ENCODE measurements at regions not wholly inside any gene's neighbourhood (a gene's known extent, or its start where the extent isn't known, plus 50 kb on each side); places are given as distances from the start of the nearest gene placed in this dataset.
"Not testable (repeated sequence)": the region's sequence is repeated elsewhere in the genome, so short reads cannot be mapped to it uniquely, and the experiment has no call there.

- H3K36me3 Mint-ChIP-seq (ENCODE audit: low read depth), result peaks cover 6% of the 10 kb centered on the region
- H3K4me1 Mint-ChIP-seq (ENCODE audit: low read depth), result no peaks in the 10 kb centered on the region
- CTCF ChIA-PET, result no interaction called here
- intact Hi-C loops (cut with micrococcal nuclease), result no loop called here
- H3K27ac Mint-ChIP-seq, result no peak overlapping the region
- H3K27me3 Mint-ChIP-seq (ENCODE audit: low read depth), result peaks cover 11% of the 10 kb centered on the region
- H3K9me3 Mint-ChIP-seq, result peaks cover 4% of the 10 kb centered on the region
- no peak for DNase-seq
- no peak overlapping the region for H3K4me3 Mint-ChIP-seq
Measured at GRCh38 chr1:60959701-60960100, 122.7 kb upstream of the NFIA start.

DNA sequence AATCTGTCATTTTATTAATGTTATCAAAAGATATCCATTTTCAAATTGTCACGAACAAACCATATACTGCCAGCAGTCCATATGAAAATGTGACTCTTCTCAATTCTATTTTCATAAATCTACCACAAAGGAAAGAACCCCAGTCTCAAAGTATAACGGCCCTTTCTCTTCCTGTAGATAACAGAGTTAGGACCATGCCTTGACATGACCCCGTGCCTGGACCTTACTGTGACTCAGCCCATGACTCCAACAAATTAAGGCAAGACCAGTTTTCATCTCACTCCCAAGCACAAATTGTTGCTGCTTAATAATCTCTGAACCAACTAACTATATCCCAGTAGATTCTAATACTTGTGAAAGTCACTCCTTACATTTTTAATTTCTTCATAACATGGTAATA is 124.4 kb upstream of the NFIA start:
- no peaks in the 10 kb centered on the region for H3K4me1 Mint-ChIP-seq (ENCODE audit: low read depth)
- peaks cover 11% of the 10 kb centered on the region for H3K27me3 Mint-ChIP-seq (ENCODE audit: low read depth)
- H3K4me3 Mint-ChIP-seq, result no peak overlapping the region
- H3K36me3 Mint-ChIP-seq (ENCODE audit: low read depth), result no peaks in the 10 kb centered on the region
- H3K9me3 Mint-ChIP-seq, result no peaks in the 10 kb centered on the region
- CTCF ChIA-PET, result no interaction called here
- intact Hi-C loops (cut with micrococcal nuclease), result no loop called here
- DNase-seq, result no peak
- H3K27ac Mint-ChIP-seq, result no peak overlapping the region

- Mint-ChIP-seq H3K27me3 (ENCODE audit: low read depth) (peaks cover 11% of the 10 kb centered on the region), H3K9me3 (no peaks in the 10 kb centered on the region), H3K4me3 (no peak overlapping the region), H3K4me1 (ENCODE audit: low read depth) (no peaks in the 10 kb centered on the region), H3K27ac (no peak overlapping the region), H3K36me3 (ENCODE audit: low read depth) (no peaks in the 10 kb centered on the region)
- intact Hi-C loops (cut with micrococcal nuclease), result no loop called here
- DNase-seq, result no peak
- CTCF ChIA-PET, result no interaction called here
Measured at GRCh38 chr1:60956520-60956919, 125.8 kb upstream of the NFIA start.

DNA sequence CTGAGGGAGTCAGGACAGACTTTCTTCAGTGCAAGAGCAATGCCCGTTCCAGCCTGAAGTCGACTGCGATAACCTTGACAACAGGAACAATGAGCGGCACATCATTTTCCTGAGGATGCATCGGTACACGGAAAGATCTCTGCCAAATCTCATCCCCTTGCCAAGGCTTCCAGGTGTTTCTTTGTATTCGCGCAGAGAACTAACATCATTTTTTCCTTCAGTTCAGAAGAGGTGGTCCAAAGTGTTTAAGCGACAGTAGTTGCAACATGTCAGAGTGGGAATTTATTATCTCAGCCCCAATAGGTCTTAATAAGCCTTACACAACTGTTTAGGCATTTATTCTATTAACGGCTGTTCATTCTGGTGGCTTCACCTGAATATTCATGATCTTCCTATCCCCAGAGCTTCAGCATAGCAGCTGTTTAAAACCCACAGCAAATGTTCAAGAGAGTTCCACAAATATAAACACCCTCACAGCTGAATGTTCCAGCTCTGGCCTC is 129.7 kb upstream of the NFIA start:
- CTCF ChIA-PET, result no interaction called here
- H3K36me3 Mint-ChIP-seq (ENCODE audit: low read depth), result no peaks in the 10 kb centered on the region
- H3K4me3 Mint-ChIP-seq, result no peak overlapping the region
- no peak for DNase-seq
- intact Hi-C loops (cut with micrococcal nuclease), result no loop called here
- H3K27me3 Mint-ChIP-seq (ENCODE audit: low read depth), result peaks cover 18% of the 10 kb centered on the region
- H3K9me3 Mint-ChIP-seq, result no peaks in the 10 kb centered on the region
- H3K4me1 Mint-ChIP-seq (ENCODE audit: low read depth), result no peaks in the 10 kb centered on the region
- no peak overlapping the region for H3K27ac Mint-ChIP-seq

- Mint-ChIP-seq H3K4me1 (ENCODE audit: low read depth) (no peaks in the 10 kb centered on the region), H3K36me3 (ENCODE audit: low read depth) (no peaks in the 10 kb centered on the region), H3K4me3 (no peak overlapping the region), H3K27me3 (ENCODE audit: low read depth) (peaks cover 16% of the 10 kb centered on the region), H3K27ac (no peak overlapping the region), H3K9me3 (no peaks in the 10 kb centered on the region)
- CTCF ChIA-PET, result no interaction called here
- intact Hi-C loops (cut with micrococcal nuclease), result no loop called here
- DNase-seq, result no peak
Measured at GRCh38 chr1:60950224-60951063, 131.9 kb upstream of the NFIA start.

GRCh38 chr1:60949826-60950197 is 132.5 kb upstream of the NFIA start:
- Mint-ChIP-seq H3K27ac (no peak overlapping the region), H3K36me3 (ENCODE audit: low read depth) (no peaks in the 10 kb centered on the region), H3K4me1 (ENCODE audit: low read depth) (no peaks in the 10 kb centered on the region), H3K27me3 (ENCODE audit: low read depth) (peaks cover 16% of the 10 kb centered on the region), H3K9me3 (no peaks in the 10 kb centered on the region), H3K4me3 (no peak overlapping the region)
- CTCF ChIA-PET, result no interaction called here
- DNase-seq, result no peak
- intact Hi-C loops (cut with micrococcal nuclease), result no loop called here

DNA sequence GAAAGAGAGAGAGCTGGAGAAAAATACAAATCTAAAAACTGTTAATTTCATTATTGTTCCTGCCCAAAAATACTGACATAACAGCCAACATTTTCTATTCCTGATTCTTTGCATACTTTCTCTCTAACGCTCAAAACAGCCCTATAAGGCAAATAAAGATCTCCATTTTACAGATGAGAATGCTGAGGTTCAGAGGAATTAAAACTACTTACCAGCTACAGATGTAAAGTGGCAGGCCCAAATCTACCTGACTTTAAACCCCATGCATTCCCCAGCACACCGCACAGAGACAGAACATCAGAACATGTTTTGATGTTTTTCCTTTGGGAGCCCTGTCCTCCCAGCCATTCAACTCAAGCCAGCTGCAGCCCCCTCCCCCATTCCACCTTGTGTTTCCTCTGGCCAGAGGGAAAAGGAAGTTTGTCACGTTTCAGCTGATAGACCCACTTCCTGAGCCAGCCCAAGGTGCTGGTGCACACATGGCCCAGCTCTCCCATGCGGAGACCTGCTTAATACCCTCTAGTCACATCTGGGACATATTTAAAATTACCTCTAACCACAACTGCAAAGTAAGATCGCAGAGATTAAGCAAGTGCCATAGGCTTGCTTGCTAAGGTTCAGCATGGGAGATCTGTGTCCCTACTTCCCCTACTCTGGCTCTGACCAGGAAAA is 133.1 kb upstream of the NFIA start:
- no peak for DNase-seq
- H3K27ac Mint-ChIP-seq, result no peak overlapping the region
- CTCF ChIA-PET, result interaction anchor here (0.6 kb wide), 1 partner anchor 863 kb away, joined by 3 read pairs; no protein-coding TSS in a partner anchor
- peaks cover 14% of the 10 kb centered on the region for H3K27me3 Mint-ChIP-seq (ENCODE audit: low read depth)
- intact Hi-C loops (cut with micrococcal nuclease), result no loop called here
- H3K4me3 Mint-ChIP-seq, result no peak overlapping the region
- H3K4me1 Mint-ChIP-seq (ENCODE audit: low read depth), result no peaks in the 10 kb centered on the region
- H3K36me3 Mint-ChIP-seq (ENCODE audit: low read depth), result no peaks in the 10 kb centered on the region
- no peaks in the 10 kb centered on the region for H3K9me3 Mint-ChIP-seq

DNA sequence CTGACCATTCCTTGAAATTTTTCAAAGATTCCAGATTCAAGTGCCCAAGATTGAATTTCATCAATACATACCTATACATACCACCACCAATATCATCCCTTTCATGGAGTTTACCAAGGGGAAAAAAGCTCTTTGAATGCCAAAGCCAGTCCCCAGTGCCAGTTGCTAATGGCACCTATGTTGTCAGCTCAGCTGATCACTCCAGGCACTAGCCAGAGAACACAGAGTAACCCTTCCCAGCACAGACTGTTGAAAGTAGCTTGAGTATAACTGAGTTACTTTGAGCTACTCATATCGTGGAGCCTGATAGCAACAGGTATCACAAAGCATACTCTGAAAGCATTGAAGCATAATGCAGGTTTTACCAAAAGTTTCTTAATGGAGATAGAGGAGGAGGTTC is 133.9 kb upstream of the NFIA start:
- CTCF ChIA-PET, result interaction anchor here (0.6 kb wide), 1 partner anchor 863 kb away, joined by 3 read pairs; no protein-coding TSS in a partner anchor
- H3K4me1 Mint-ChIP-seq (ENCODE audit: low read depth), result no peaks in the 10 kb centered on the region
- no peak overlapping the region for H3K4me3 Mint-ChIP-seq
- H3K9me3 Mint-ChIP-seq, result no peaks in the 10 kb centered on the region
- no peak for DNase-seq
- no peak overlapping the region for H3K27ac Mint-ChIP-seq
- intact Hi-C loops (cut with micrococcal nuclease), result no loop called here
- H3K36me3 Mint-ChIP-seq (ENCODE audit: low read depth), result no peaks in the 10 kb centered on the region
- H3K27me3 Mint-ChIP-seq (ENCODE audit: low read depth), result peaks cover 16% of the 10 kb centered on the region

DNA sequence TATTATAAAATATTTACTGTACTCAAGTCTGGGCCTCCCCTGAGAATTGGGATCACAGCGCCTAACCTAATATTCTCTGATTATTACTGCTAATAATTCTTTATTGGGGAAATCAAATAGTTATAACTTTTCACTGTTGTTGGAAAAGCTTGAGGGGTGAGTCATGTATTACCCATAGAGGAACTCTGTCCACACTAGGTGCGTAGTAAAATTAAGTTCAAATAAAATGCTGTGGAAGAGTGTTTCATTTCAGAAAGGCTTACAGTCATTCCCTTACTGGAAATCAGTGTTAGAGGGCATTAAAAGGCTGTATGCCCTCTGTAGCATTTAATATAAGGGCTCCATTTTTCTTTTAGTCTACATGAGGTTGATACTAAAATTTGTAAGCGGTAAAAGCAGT is 135.0 kb upstream of the NFIA start:
- no peak for DNase-seq
- H3K9me3 Mint-ChIP-seq, result no peaks in the 10 kb centered on the region
- peaks cover 14% of the 10 kb centered on the region for H3K27me3 Mint-ChIP-seq (ENCODE audit: low read depth)
- H3K36me3 Mint-ChIP-seq (ENCODE audit: low read depth), result no peaks in the 10 kb centered on the region
- H3K27ac Mint-ChIP-seq, result no peak overlapping the region
- H3K4me1 Mint-ChIP-seq (ENCODE audit: low read depth), result no peaks in the 10 kb centered on the region
- no peak overlapping the region for H3K4me3 Mint-ChIP-seq
- intact Hi-C loops (cut with micrococcal nuclease), result no loop called here
- CTCF ChIA-PET, result no interaction called here

- CTCF ChIA-PET, result interaction anchor here (0.6 kb wide), 1 partner anchor 917 kb away, joined by 3 read pairs; no protein-coding TSS in a partner anchor
- no peak overlapping the region for H3K27ac Mint-ChIP-seq
- H3K4me3 Mint-ChIP-seq, result no peak overlapping the region
- peaks cover 7% of the 10 kb centered on the region for H3K27me3 Mint-ChIP-seq (ENCODE audit: low read depth)
- H3K9me3 Mint-ChIP-seq, result no peaks in the 10 kb centered on the region
- intact Hi-C loops (cut with micrococcal nuclease), result no loop called here
- DNase-seq, result no peak
- H3K36me3 Mint-ChIP-seq (ENCODE audit: low read depth), result no peaks in the 10 kb centered on the region
- H3K4me1 Mint-ChIP-seq (ENCODE audit: low read depth), result no peaks in the 10 kb centered on the region
Measured at GRCh38 chr1:60942896-60943638, 139.3 kb upstream of the NFIA start.

- peaks cover 5% of the 10 kb centered on the region for H3K27me3 Mint-ChIP-seq (ENCODE audit: low read depth)
- H3K36me3 Mint-ChIP-seq (ENCODE audit: low read depth), result no peaks in the 10 kb centered on the region
- CTCF ChIA-PET, result interaction anchor here (0.6 kb wide), 1 partner anchor 917 kb away, joined by 3 read pairs; no protein-coding TSS in a partner anchor
- intact Hi-C loops (cut with micrococcal nuclease), result no loop called here
- no peak for DNase-seq
- no peaks in the 10 kb centered on the region for H3K9me3 Mint-ChIP-seq
- no peak overlapping the region for H3K27ac Mint-ChIP-seq
- H3K4me3 Mint-ChIP-seq, result no peak overlapping the region
- no peaks in the 10 kb centered on the region for H3K4me1 Mint-ChIP-seq (ENCODE audit: low read depth)
Measured at GRCh38 chr1:60942291-60942690, 140.1 kb upstream of the NFIA start.

- intact Hi-C loops (cut with micrococcal nuclease); H3K4me1 Mint-ChIP-seq (ENCODE audit: low read depth): not testable (repeated sequence)
Measured at GRCh38 chr1:60940685-60941084, 141.7 kb upstream of the NFIA start.

More at GRCh38 chr1:60940685-60941084, 141.7 kb upstream of the NFIA start:
- H3K36me3 Mint-ChIP-seq (ENCODE audit: low read depth); H3K9me3 Mint-ChIP-seq; CTCF ChIA-PET; H3K27me3 Mint-ChIP-seq (ENCODE audit: low read depth); H3K27ac Mint-ChIP-seq; H3K4me3 Mint-ChIP-seq; DNase-seq: not testable (repeated sequence)

Measured in activated naive CD4-positive, alpha-beta T cell treated with anti-CD3 and anti-CD28 coated beads for 36 hours (primary cell).